ENCODE measurements at regions not wholly inside any gene's neighbourhood (a gene's known extent, or its start where the extent isn't known, plus 50 kb on each side); places are given as distances from the start of the nearest gene placed in this dataset.

GRCh38 chr11:82012276-82012675 lies 721.4 kb downstream of the FAM181B start:
- H3K23me2 ChIP-seq (ENCODE audit: insufficient read length, low read depth, low read length, poor library complexity, severe bottlenecking): no peaks in the 10 kb centered on the region
- no peaks in the 10 kb centered on the region for H3K79me1 ChIP-seq (ENCODE audit: insufficient read depth, low read depth, low read length, poor library complexity, severe bottlenecking)
- DNase-seq: no peak
- H3K4me1 Mint-ChIP-seq: peaks cover 0 to 6% of the 10 kb centered on the region in 2 experiments; a peak in 1 of 4 replicates
- no CpG with 5 or more reads among the region's 3 CpGs for WGBS (ENCODE audit: extremely low coverage, insufficient read length, low lambda C conversion rate)
- H2AK5ac ChIP-seq (ENCODE audit: insufficient read length, low read length): no peak overlapping the region
- no peak overlapping the region for H2BK5ac ChIP-seq (ENCODE audit: insufficient read length, low read length)
- H2AFZ ChIP-seq (ENCODE audit: low read length): no peak overlapping the region
- H3K18ac ChIP-seq (ENCODE audit: insufficient read length, low read depth, low read length): no peak overlapping the region
- H4K5ac ChIP-seq (ENCODE audit: insufficient read length, low read depth, low read length): no peak overlapping the region
- H2BK12ac ChIP-seq (ENCODE audit: insufficient read length, low read depth, low read length): no peak overlapping the region
- H3K14ac ChIP-seq (ENCODE audit: insufficient read depth, low read length): no peak overlapping the region
- no peak overlapping the region for H3K4me2 ChIP-seq (ENCODE audit: insufficient read depth, insufficient read length, low read length)
- H3K36me3 Mint-ChIP-seq (ENCODE audit: insufficient read depth in 1 of 3, low read depth in 3 of 3): no peaks in the 10 kb centered on the region
- no peaks in the 10 kb centered on the region for H3K9me3 Mint-ChIP-seq
- no peak overlapping the region for H3K9ac ChIP-seq (ENCODE audit: extremely low read depth, insufficient read length, low read length)
- no peak overlapping the region for H4K91ac ChIP-seq (ENCODE audit: insufficient read length, low read depth, low read length)
- H4K8ac ChIP-seq (replicated peaks; ENCODE audit: insufficient read length, low read depth, low read length): no peak overlapping the region
- no peak overlapping the region for H2BK15ac ChIP-seq (ENCODE audit: low read depth, low read length)
- no peaks in the 10 kb centered on the region for H3K27me3 Mint-ChIP-seq (ENCODE audit: low read depth)
- H2BK20ac ChIP-seq (ENCODE audit: low read depth, low read length, poor library complexity, severe bottlenecking): no peak overlapping the region
- no peak overlapping the region for H3K4me3 Mint-ChIP-seq
- H4K20me1 ChIP-seq (ENCODE audit: control insufficient read depth, insufficient read depth, insufficient read length): no peaks in the 10 kb centered on the region
- no peak overlapping the region for H3T11ph ChIP-seq (ENCODE audit: low read length)
- no peak for TF ChIP-seq CTCF (conservative IDR thresholded peaks at IDR 0.05)
- no peaks in the 10 kb centered on the region for H3K9me3 ChIP-seq (ENCODE audit: control insufficient read depth, low read depth, low read length)
- H3K23ac ChIP-seq (ENCODE audit: insufficient read length, low read depth, low read length): no peak overlapping the region
- H3K79me2 ChIP-seq (ENCODE audit: insufficient read depth, low read length): no peaks in the 10 kb centered on the region
- no peak overlapping the region for H3K56ac ChIP-seq (ENCODE audit: insufficient read length, low read depth, low read length)
- no peak overlapping the region for H2BK120ac ChIP-seq (ENCODE audit: low read depth, low read length, poor library complexity, severe bottlenecking)
- H3K27ac ChIP-seq (ENCODE audit: insufficient read length, low read depth, low read length): no peak overlapping the region
- H3K27ac Mint-ChIP-seq: no peak overlapping the region
- H3K4me1 ChIP-seq (ENCODE audit: insufficient read depth, low read length): peaks cover 2% of the 10 kb centered on the region; the same call in 1 of the 2 replicates
- no peaks in the 10 kb centered on the region for H3K27me3 ChIP-seq (ENCODE audit: insufficient read depth, low read length)
- H3K4ac ChIP-seq (ENCODE audit: low read depth, low read length): no peak overlapping the region

All from H9 (cell line).